ENCODE measurements at regions not wholly inside any gene's neighbourhood (a gene's known extent, or its start where the extent isn't known, plus 50 kb on each side); places are given as distances from the start of the nearest gene placed in this dataset.

GRCh38 chr1:217021400-217021799, 298.2 kb upstream of the ESRRG start:
- Histone ChIP-seq H3K27me3 (ENCODE audit: control insufficient read depth in 2 of 2, insufficient read depth in 1 of 2, low read length in 1 of 2) (no peaks in the 10 kb centered on the region), H3K4me1 (ENCODE audit: control insufficient read depth in 2 of 2, insufficient read depth in 2 of 2, low read length in 2 of 2) (no peaks in the 10 kb centered on the region), H3K9me3 (ENCODE audit: control insufficient read depth in 2 of 2, insufficient read depth in 1 of 2, low read length in 1 of 2) (no peaks in the 10 kb centered on the region), H3K36me3 (ENCODE audit: control insufficient read depth in 2 of 2, insufficient read depth in 2 of 2, low read length in 1 of 2) (no peaks in the 10 kb centered on the region), H3K27ac (ENCODE audit: low read depth in 1 of 2, low read length in 1 of 2) (no peak overlapping the region), H3K4me3 (ENCODE audit: low read length in 2 of 2) (no peak overlapping the region)
- 47% methylated on average over 2 of the region's 2 CpGs for WGBS
- DNase-seq (ENCODE audit: low read depth in 6 of 9, low spot score in 9 of 9), result no peak

- H3K9me3 ChIP-seq (ENCODE audit: control insufficient read depth in 2 of 2, insufficient read depth in 1 of 2, low read length in 1 of 2), result no peaks in the 10 kb centered on the region
- WGBS, result 79% methylated on average over 2 of the region's 2 CpGs
- H3K27me3 ChIP-seq (ENCODE audit: control insufficient read depth in 2 of 2, insufficient read depth in 1 of 2, low read length in 1 of 2), result no peaks in the 10 kb centered on the region
Measured at GRCh38 chr1:217019475-217019874, 296.2 kb upstream of the ESRRG start.

GRCh38 chr1:217018648-217019047, 295.4 kb upstream of the ESRRG start:
- Histone ChIP-seq H3K27ac (ENCODE audit: low read depth in 1 of 2, low read length in 1 of 2) (no peak overlapping the region), H3K9me3 (ENCODE audit: control insufficient read depth in 2 of 2, insufficient read depth in 1 of 2, low read length in 1 of 2) (no peaks in the 10 kb centered on the region), H3K27me3 (ENCODE audit: control insufficient read depth in 2 of 2, insufficient read depth in 1 of 2, low read length in 1 of 2) (no peaks in the 10 kb centered on the region), H3K36me3 (ENCODE audit: control insufficient read depth in 2 of 2, insufficient read depth in 2 of 2, low read length in 1 of 2) (no peaks in the 10 kb centered on the region), H3K4me3 (ENCODE audit: low read length in 2 of 2) (no peak overlapping the region), H3K4me1 (ENCODE audit: control insufficient read depth in 2 of 2, insufficient read depth in 2 of 2, low read length in 2 of 2) (no peaks in the 10 kb centered on the region)
- no peak for DNase-seq (ENCODE audit: low read depth in 6 of 9, low spot score in 9 of 9)
- 94% methylated on average over 3 of the region's 3 CpGs for WGBS

More at GRCh38 chr1:217019475-217019874, 296.2 kb upstream of the ESRRG start:
- no peaks in the 10 kb centered on the region for H3K36me3 ChIP-seq (ENCODE audit: control insufficient read depth in 2 of 2, insufficient read depth in 2 of 2, low read length in 1 of 2)
- no peak overlapping the region for H3K4me3 ChIP-seq (ENCODE audit: low read length in 2 of 2)
- H3K4me1 ChIP-seq (ENCODE audit: control insufficient read depth in 2 of 2, insufficient read depth in 2 of 2, low read length in 2 of 2), result no peaks in the 10 kb centered on the region
- no peak overlapping the region for H3K27ac ChIP-seq (ENCODE audit: low read depth in 1 of 2, low read length in 1 of 2)
- no peak for DNase-seq (ENCODE audit: low read depth in 6 of 9, low spot score in 9 of 9)

GRCh38 chr1:217017165-217017564, 293.9 kb upstream of the ESRRG start:
- H3K4me1 ChIP-seq (ENCODE audit: control insufficient read depth in 2 of 2, insufficient read depth in 2 of 2, low read length in 2 of 2), result no peaks in the 10 kb centered on the region
- no peaks in the 10 kb centered on the region for H3K27me3 ChIP-seq (ENCODE audit: control insufficient read depth in 2 of 2, insufficient read depth in 1 of 2, low read length in 1 of 2)
- no peak overlapping the region for H3K4me3 ChIP-seq (ENCODE audit: low read length in 2 of 2)
- no peaks in the 10 kb centered on the region for H3K36me3 ChIP-seq (ENCODE audit: control insufficient read depth in 2 of 2, insufficient read depth in 2 of 2, low read length in 1 of 2)
- no peak for DNase-seq (ENCODE audit: low read depth in 6 of 9, low spot score in 9 of 9)
- no peaks in the 10 kb centered on the region for H3K9me3 ChIP-seq (ENCODE audit: control insufficient read depth in 2 of 2, insufficient read depth in 1 of 2, low read length in 1 of 2)
- H3K27ac ChIP-seq (ENCODE audit: low read depth in 1 of 2, low read length in 1 of 2), result no peak overlapping the region

GRCh38 chr1:217014066-217014465, 290.8 kb upstream of the ESRRG start:
- H3K4me3 ChIP-seq (ENCODE audit: low read length in 2 of 2), result no peak overlapping the region
- no peak overlapping the region for H3K27ac ChIP-seq (ENCODE audit: low read depth in 1 of 2, low read length in 1 of 2)
- H3K9me3 ChIP-seq (ENCODE audit: control insufficient read depth in 2 of 2, insufficient read depth in 1 of 2, low read length in 1 of 2), result no peaks in the 10 kb centered on the region
- H3K27me3 ChIP-seq (ENCODE audit: control insufficient read depth in 2 of 2, insufficient read depth in 1 of 2, low read length in 1 of 2), result no peaks in the 10 kb centered on the region
- H3K36me3 ChIP-seq (ENCODE audit: control insufficient read depth in 2 of 2, insufficient read depth in 2 of 2, low read length in 1 of 2), result no peaks in the 10 kb centered on the region
- DNase-seq (ENCODE audit: low read depth in 6 of 9, low spot score in 9 of 9), result no peak
- H3K4me1 ChIP-seq (ENCODE audit: control insufficient read depth in 2 of 2, insufficient read depth in 2 of 2, low read length in 2 of 2), result no peaks in the 10 kb centered on the region

GRCh38 chr1:217012659-217013058, 289.4 kb upstream of the ESRRG start:
- Histone ChIP-seq H3K27ac (ENCODE audit: low read depth in 1 of 2, low read length in 1 of 2) (no peak overlapping the region), H3K4me1 (ENCODE audit: control insufficient read depth in 2 of 2, insufficient read depth in 2 of 2, low read length in 2 of 2) (no peaks in the 10 kb centered on the region), H3K9me3 (ENCODE audit: control insufficient read depth in 2 of 2, insufficient read depth in 1 of 2, low read length in 1 of 2) (no peaks in the 10 kb centered on the region), H3K36me3 (ENCODE audit: control insufficient read depth in 2 of 2, insufficient read depth in 2 of 2, low read length in 1 of 2) (no peaks in the 10 kb centered on the region), H3K27me3 (ENCODE audit: control insufficient read depth in 2 of 2, insufficient read depth in 1 of 2, low read length in 1 of 2) (no peaks in the 10 kb centered on the region), H3K4me3 (ENCODE audit: low read length in 2 of 2) (no peak overlapping the region)
- no peak for DNase-seq (ENCODE audit: low read depth in 6 of 9, low spot score in 9 of 9)

GRCh38 chr1:217011097-217011496, 287.9 kb upstream of the ESRRG start:
- Histone ChIP-seq H3K9me3 (ENCODE audit: control insufficient read depth in 2 of 2, insufficient read depth in 1 of 2, low read length in 1 of 2) (no peaks in the 10 kb centered on the region), H3K27me3 (ENCODE audit: control insufficient read depth in 2 of 2, insufficient read depth in 1 of 2, low read length in 1 of 2) (no peaks in the 10 kb centered on the region), H3K4me1 (ENCODE audit: control insufficient read depth in 2 of 2, insufficient read depth in 2 of 2, low read length in 2 of 2) (no peaks in the 10 kb centered on the region), H3K27ac (ENCODE audit: low read depth in 1 of 2, low read length in 1 of 2) (no peak overlapping the region), H3K4me3 (ENCODE audit: low read length in 2 of 2) (no peak overlapping the region), H3K36me3 (ENCODE audit: control insufficient read depth in 2 of 2, insufficient read depth in 2 of 2, low read length in 1 of 2) (no peaks in the 10 kb centered on the region)
- no peak for DNase-seq (ENCODE audit: low read depth in 6 of 9, low spot score in 9 of 9)
- 93% methylated on average over 1 of the region's 1 CpG for WGBS

GRCh38 chr1:217010253-217010652, 287.0 kb upstream of the ESRRG start:
- Histone ChIP-seq H3K4me3 (ENCODE audit: low read length in 2 of 2) (no peak overlapping the region), H3K4me1 (ENCODE audit: control insufficient read depth in 2 of 2, insufficient read depth in 2 of 2, low read length in 2 of 2) (no peaks in the 10 kb centered on the region), H3K9me3 (ENCODE audit: control insufficient read depth in 2 of 2, insufficient read depth in 1 of 2, low read length in 1 of 2) (no peaks in the 10 kb centered on the region), H3K27ac (ENCODE audit: low read depth in 1 of 2, low read length in 1 of 2) (no peak overlapping the region), H3K36me3 (ENCODE audit: control insufficient read depth in 2 of 2, insufficient read depth in 2 of 2, low read length in 1 of 2) (no peaks in the 10 kb centered on the region), H3K27me3 (ENCODE audit: control insufficient read depth in 2 of 2, insufficient read depth in 1 of 2, low read length in 1 of 2) (no peaks in the 10 kb centered on the region)
- WGBS, result 91% methylated on average over 2 of the region's 2 CpGs
- no peak for DNase-seq (ENCODE audit: low read depth in 6 of 9, low spot score in 9 of 9)

- H3K27me3 ChIP-seq (ENCODE audit: control insufficient read depth in 2 of 2, insufficient read depth in 1 of 2, low read length in 1 of 2), result no peaks in the 10 kb centered on the region
- no peaks in the 10 kb centered on the region for H3K36me3 ChIP-seq (ENCODE audit: control insufficient read depth in 2 of 2, insufficient read depth in 2 of 2, low read length in 1 of 2)
- H3K4me3 ChIP-seq (ENCODE audit: low read length in 2 of 2), result no peak overlapping the region
- H3K27ac ChIP-seq (ENCODE audit: low read depth in 1 of 2, low read length in 1 of 2), result no peak overlapping the region
- H3K9me3 ChIP-seq (ENCODE audit: control insufficient read depth in 2 of 2, insufficient read depth in 1 of 2, low read length in 1 of 2), result no peaks in the 10 kb centered on the region
- no peaks in the 10 kb centered on the region for H3K4me1 ChIP-seq (ENCODE audit: control insufficient read depth in 2 of 2, insufficient read depth in 2 of 2, low read length in 2 of 2)
- WGBS, result 93% methylated on average over 1 of the region's 1 CpG
- no peak for DNase-seq (ENCODE audit: low read depth in 6 of 9, low spot score in 9 of 9)
Measured at GRCh38 chr1:217009376-217009775, 286.1 kb upstream of the ESRRG start.

GRCh38 chr1:217004776-217005436, 281.7 kb upstream of the ESRRG start:
- 71% methylated on average over 4 of the region's 4 CpGs for WGBS
- no peaks in the 10 kb centered on the region for H3K9me3 ChIP-seq (ENCODE audit: control insufficient read depth in 2 of 2, insufficient read depth in 1 of 2, low read length in 1 of 2)
- no peaks in the 10 kb centered on the region for H3K36me3 ChIP-seq (ENCODE audit: control insufficient read depth in 2 of 2, insufficient read depth in 2 of 2, low read length in 1 of 2)
- DNase-seq (ENCODE audit: low read depth in 6 of 9, low spot score in 9 of 9), result no peak
- H3K4me3 ChIP-seq (ENCODE audit: low read length in 2 of 2), result no peak overlapping the region
- no peaks in the 10 kb centered on the region for H3K27me3 ChIP-seq (ENCODE audit: control insufficient read depth in 2 of 2, insufficient read depth in 1 of 2, low read length in 1 of 2)
- H3K27ac ChIP-seq (ENCODE audit: low read depth in 1 of 2, low read length in 1 of 2), result no peak overlapping the region
- H3K4me1 ChIP-seq (ENCODE audit: control insufficient read depth in 2 of 2, insufficient read depth in 2 of 2, low read length in 2 of 2), result no peaks in the 10 kb centered on the region

Measured in thymus (tissue), 11 donors.